ENCODE measurements at regions not wholly inside any gene's neighbourhood (a gene's known extent, or its start where the extent isn't known, plus 50 kb on each side); places are given as distances from the start of the nearest gene placed in this dataset.
"Not testable (repeated sequence)": the region's sequence is repeated elsewhere in the genome, so short reads cannot be mapped to it uniquely, and the experiment has no call there.

DNA sequence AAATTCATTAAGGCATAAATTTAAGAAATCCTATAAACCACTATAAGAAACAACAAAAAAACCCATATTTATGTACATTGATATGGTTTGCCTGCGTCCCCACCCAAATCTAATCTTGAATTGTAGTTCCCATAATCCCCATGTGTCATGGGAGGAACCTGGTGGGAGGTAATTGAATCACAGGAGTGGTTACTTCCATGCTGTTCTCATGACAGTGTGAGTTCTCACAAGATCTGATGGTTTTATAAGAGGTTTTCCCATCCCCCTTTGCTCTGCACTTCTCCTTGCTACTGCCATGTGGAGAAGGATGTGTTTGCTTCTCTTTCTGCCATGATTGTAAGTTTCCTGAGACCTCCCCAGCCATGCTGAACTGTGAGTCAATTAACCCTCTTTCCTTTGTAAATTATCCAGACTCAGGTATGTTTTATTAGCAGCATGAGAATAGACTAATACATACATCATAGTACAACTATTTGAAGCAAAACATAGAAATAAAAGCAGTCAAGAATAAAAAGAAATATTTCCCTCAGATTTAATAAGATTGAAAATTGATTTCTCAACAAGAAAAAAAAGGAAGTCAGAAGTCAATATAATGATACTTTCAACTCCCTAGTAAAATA, 209.0 kb upstream of the GPC6 start:
- no peak for DNase-seq

DNA sequence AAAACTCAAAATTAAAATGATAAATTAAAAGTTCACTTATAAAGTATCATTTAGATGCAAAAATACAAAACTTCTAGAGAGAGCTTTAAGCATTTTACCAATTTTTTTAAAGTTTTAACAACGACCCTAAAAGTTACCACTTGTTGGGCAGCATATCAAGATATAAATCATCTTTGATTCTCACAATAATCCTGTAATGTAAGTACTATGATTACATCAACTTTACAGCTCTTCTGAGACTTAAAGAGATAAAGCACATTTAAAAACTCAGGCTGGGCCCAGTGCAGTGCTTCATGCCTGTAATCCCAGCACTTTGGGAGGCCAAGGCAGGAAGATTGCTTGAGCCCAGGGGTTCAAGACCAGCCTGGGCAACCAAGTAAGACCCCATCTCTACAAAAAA, 202.7 kb upstream of the GPC6 start:
- DNase-seq: no peak

DNA sequence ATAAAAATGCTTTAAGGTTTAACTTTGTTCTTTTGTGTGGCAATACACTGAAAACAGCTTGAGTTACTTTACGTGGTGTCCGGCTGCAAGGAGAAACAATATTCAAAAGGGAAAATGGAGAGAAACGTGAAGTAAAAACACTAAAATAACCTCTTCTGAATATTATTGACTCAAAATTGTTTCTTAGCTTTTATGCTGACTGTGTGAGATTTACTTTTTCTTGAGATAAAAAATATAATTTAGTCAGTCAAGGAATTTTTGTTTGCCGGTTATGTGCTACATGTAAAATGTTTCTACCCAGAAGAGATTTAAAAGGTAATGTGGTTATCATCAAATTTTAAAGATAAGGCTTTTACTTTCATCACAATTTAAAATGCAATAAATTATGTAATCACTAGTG, 200.6 kb upstream of the GPC6 start:
- DNase-seq: no peak

DNA sequence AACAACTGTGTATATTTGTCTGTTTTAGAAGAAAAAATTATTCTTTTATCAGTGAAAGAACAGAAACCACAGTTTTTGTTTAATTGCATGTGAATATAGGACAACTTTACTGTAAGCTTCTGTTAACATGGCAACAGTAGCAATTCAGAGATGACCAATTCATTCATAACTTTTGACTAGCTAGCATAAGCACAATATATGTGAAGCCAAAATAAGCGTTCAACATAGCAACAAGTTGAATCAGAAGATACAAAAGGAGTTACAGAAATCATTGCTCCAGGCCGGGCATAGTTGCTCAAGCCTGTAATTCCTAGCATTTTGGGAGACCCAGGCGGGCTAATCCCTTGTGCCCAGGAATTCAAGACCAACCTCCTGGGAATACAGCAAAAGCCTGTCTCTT, 197.1 kb upstream of the GPC6 start:
- no peak for DNase-seq

DNA sequence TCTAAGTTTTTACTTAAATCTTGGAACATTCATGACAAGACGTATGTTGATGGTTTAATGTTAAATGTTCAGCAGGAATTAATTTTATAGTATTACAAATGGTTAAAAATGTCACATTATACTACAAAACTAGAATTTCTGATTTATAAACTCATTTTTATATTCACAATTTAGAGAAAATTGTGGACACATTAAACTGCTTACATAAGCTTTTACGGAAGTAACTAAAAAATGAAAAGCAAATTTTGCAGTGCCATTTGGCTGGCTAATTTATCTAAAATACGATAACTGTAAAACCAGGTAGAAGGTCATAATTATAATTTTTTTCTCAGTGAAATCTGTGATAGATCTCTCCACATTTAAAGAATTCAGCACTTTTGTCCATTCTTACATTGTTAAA, 190.2 kb upstream of the GPC6 start:
- no peak for DNase-seq

DNA sequence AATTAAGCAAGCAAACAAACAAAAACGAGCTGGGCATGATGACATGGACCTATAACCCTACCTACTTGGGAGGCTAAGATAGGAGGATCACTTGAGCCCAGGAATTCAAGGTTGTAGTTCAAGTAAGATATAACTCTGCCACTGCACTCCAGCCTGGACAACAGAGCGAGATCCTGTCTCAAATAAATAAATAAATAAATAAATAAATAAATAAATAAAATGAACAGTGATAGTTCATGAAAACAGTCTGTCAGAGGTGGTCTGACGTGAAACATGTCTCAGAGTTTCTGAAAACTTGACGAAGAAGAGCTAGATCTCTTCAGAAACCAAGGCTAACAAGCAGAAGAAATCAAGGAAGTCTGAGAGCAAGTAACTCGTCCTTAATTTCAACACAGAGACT, 188.8 kb upstream of the GPC6 start:
- DNase-seq: no peak

DNA sequence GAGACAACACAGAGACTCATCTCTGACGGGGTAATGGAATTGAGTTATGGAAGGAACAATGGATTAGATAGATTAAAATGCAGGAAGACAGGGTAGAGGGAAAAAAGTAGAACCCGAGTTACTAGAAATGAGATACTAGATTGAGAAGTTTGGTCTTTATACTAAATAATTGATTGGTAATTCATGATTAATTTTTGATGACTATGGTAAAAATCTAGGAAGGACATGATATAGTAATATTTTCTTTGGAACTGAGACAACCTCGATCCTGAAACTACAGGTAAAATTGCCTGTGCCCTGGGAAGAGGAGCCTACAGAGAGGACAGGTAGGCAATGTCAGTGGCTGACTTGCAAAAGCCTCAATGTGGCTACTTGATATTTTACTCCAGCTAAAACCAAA, 188.4 kb upstream of the GPC6 start:
- no peak for DNase-seq

DNA sequence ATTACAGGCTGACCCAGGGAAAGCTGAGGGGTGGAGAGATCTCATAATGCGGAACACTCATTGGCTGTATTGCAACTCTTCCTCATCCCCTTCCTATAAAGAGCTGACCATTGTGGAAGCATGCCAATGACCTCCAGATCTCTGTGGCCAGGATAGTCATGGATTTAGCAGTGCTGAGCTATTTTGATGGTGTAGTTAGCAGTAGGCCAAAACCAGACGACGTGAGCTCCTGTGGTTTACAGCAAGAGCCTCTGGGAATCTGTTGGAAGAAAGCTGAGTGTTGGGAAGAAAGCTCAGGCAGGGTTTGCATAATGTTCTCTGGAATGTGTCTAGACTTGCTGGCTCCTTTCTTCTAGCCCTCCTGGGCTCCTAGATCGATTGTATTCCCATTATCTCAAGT, 187.5 kb upstream of the GPC6 start:
- no peak for DNase-seq

DNA sequence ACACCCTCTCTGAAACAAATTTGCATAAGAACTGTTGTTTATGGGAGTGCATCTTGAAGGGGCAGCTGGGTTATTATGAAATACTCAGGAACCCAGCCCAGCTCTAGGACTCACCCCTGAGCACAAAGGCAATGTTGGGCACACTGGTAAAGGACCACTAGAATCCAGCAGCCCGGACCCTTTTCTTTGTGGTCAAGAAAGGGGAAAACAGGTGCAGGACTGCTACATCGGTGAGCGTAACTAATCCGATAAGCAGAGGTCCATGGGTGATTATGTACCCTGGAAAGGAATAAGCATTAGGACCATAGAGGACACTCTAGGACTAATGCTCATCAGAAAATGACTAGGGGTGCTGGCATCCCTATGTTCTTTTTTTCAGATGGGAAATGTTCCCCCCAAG, 185.0 kb upstream of the GPC6 start:
- not testable (repeated sequence) for DNase-seq

DNA sequence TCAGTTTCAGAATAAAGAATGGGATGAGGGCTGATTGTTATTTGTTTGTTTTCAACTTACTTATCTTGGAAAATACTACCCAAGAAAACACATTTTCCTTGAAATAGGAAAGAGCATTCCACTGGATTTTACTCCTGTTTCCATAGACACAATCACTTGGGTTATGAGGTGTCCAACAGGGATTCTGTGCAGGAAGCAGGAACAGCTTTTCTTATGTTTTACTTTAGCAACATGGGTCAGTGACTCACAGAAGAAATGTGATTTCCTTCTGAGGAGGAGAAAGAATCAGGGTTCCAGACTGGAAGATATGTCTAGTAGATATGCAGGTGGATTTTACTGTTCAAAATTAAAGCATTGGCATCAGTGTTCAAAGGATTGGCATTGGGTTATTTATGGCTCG, 180.8 kb upstream of the GPC6 start:
- no peak for DNase-seq

DNA sequence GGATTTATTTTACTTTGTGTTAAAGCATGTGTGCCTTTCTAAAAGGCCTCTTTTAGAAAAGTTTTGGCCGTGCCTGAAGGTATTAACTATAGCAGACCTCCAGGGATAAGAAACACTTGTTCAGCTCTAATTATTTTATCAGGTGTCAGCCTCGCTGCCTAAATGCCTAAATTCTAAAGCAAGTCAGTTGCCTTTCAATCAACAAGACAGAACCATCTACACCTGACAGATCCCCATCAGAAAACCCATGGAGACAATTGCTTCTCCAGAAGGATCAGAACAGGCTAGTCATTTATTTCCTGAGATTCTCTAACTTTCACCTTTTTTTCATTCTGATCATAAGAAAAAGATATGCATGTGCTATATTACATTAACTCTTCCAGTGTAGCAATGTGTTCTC, 171.4 kb upstream of the GPC6 start:
- no peak for DNase-seq

DNA sequence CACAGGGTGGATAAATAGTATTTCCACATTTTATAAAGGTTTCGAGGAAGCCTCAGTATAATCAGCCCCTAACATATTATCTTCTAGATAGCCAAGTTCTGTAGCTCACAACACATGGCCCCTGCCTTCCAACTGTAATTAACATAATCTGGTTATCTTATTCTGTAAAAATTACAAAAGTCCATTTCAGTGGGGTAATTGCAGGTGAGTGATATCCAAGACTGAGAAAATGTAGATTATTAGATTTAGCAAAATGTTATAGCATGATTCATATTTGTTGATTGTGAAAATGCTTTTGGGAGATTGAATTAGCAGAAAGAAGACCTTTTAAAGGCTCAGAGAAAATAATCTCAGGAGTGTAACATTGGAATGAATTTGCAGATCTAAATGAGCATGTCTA, 168.3 kb upstream of the GPC6 start:
- no peak for DNase-seq

DNA sequence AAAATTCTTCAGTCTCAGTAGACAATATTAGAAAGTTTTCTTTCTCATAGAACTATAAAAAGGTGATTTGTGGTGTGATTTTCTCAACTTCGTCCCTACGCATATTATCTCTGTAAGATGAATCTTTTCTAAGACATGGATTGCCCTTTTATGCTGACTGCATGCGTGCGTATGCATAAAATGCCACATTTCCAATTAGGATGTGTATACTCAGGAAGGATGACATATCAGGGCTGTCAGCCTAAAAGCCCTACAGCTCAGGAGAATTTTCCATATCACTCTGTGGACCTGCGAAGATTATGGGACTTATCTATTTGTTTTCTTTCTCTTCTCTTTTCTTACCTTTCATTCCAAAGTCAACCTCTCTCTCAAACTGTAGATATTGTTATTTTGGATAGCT, 166.5 kb upstream of the GPC6 start:
- no peak for DNase-seq

DNA sequence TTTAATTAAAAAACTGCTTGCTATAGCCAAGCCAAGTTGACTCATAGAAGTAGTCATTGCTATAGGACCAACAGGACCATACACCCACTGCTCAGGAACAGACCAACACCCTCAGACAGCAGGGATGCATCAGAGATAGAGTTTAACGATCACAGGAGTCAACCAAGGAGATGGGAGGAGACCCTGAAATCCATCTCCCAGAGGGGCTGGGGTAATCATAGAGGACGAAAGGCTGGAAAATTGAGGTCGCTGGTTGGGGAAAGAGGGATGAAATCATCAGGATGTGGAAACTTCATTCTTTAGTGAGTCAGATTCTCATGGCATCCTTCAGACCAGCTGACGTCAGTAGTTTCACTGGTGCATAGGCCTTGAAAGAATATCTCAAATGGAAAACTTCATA, 160.4 kb upstream of the GPC6 start:
- DNase-seq: no peak

DNA sequence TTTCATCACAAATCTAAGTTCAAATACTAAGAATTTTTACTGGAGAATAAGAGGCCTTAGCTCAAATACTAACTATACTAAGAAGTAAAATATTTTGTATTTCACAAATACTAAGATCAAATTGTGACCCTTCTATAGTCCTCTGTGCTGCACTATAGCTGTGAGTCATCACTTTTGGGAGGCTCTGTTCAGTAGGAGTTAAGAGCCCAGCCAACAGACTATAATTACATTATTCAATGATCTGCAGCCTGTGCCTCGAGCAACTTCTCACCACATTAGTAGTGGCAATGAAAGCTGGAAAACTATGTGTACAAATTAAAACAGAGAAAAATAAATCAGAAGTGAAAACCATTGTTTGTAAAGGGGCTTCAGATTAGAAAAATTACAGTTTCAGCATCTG, 147.3 kb upstream of the GPC6 start:
- DNase-seq: no peak

DNA sequence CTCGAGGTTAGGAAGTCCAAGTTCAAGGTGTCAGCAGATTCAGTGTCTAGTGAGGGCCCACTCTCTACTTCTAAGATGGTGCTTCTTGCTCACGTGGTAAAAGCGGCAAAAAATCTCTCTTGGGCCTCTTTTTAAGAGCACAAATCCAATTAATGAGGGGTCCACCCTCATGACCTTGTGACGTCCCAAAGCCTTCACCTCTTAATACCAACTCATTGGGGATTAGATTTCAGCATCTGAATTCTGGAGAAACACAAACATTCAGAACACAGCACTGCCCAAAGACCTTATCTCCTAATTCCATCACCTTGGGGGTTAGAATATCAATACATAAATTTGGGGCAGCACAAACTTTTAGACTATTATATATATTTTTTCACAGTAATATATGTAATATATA, 146.4 kb upstream of the GPC6 start:
- no peak for DNase-seq

DNA sequence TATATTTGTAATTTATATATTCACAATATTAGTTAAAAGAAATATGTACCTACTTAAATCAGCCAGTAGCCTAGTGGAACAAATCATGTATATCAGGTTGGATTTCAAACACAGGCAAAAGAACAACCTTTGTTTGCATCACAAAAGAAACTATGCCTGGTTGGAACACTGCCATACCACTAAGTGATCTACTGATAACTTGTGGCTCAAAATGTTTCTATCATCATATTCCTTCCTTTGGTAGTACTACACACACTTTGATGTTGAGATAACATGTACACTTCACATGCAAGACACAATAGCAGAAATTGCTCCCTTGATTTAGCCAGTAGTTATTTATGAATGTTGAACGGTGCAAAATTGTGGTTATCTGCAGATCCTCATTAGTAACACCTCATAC, 146.0 kb upstream of the GPC6 start:
- no peak for DNase-seq

DNA sequence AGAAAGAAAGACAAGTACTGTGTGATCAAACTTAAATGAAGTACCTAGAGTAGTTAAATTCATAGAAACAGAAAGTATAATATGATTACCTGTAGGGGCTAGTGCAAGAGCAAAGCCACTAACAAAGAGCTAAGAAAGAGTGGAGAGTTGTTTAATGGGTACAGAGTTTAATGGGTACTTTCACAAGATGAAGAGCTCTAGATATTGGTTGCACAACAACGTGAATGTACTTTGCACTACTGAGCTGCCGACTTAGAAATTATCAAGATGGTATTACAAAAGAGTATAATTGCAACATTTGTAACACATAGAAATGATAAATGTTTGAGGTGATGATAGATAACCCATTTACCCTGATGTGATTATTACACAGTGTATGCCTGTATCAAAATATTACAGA, 140.3 kb upstream of the GPC6 start:
- no peak for DNase-seq

DNA sequence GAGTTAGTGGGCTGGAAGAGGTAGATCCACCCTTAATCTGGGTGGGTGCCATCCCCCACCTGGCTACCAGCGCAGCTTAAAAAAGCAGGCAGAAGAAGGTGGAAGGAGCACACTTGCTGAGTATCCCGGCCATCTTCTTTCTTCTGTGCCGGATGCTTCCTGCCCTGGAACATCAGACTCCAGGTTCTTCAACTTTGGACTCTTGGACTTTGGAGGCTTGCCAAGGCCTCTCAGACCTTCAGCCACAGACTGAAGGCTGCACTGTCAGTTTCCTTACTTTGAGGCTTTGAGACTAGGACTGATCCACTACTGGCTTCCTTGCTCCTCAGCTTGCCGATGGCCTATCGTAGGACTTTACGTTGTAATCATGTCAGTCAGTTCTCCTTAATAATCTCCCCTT, 127.6 kb upstream of the GPC6 start:
- DNase-seq: no peak

DNA sequence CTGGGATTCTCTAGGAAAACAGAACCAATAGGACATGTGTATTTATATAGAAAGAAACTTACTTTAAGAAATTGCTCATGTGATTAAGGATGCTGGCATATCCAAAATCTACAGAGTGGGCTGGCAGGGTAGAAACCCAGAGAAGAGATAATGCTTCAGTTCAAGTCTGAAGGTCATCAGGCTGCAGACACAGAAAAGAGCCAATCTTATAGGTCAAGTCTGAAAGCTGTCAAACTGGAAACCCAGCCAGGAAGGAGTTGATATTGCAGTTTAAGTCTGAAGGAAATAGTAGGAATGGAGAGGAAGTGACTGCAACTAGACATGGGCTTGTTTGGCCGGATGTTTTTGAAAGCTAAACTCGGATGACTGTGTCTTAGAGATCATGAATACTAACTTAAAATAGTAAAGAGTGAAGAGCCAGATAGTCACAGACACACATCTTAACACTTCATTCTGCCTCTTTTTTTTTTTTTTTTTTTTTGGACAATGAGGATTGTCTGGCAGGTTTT, 125.3 kb upstream of the GPC6 start:
- no peak for DNase-seq

DNA sequence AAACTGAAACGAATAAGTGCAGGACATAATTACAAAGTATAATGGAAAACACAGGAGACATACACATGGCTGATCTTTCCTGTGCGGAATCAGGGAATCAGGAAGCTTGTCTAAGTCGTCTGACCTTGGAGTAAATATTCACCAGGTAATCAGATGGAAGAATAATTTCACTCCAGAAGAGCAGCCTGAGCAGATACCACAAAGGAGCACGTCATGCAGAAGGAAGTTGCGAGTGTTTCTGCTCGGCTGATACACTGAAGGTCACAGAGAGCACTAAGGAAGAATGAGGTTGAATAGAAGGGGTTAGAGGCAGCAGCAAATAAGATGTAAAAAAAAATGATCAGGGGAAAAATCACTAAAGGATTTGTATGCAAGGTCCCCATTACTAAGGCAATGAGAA, 122.3 kb upstream of the GPC6 start:
- DNase-seq: no peak

DNA sequence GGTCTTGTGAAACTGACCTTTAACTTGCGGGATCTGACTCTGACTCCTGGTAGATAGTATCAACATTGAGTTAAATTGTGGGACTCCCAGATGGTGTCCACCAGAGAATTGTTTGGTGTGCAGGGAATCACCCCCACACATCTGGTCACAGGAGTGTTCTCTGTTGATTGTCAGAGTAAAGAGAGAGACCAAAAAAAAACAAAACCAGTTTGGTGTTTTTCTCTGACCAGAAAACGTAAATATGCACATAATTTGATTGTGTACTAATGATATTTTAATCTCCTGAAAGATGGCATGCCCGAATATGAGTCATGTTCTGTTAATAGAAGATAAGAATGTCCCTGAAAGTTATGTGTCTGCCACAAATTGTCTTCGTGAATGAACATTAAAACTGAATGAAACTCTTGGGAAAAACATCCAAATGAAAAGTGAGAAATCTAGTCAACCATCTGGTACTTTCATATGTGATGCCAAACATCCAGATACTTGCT, 118.5 kb upstream of the GPC6 start:
- DNase-seq: no peak

DNA sequence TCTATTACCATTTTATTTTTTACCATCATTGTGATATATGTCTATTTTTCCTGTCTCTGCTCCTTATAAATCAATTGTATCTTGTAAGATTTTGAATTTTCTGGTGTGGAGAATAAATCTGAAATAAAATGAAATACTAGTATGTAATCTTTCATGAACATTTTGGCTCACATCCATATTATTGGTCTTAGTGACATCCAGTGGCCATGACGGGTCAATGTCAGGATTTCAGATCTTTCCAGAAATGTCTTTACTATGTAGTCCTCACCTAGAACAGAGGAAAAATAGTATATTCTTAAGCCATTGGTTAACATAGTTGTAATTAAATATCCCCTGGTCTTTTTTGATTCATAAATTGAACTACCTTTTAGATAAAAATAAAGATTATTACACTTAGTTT, 109.8 kb upstream of the GPC6 start:
- no peak for DNase-seq

DNA sequence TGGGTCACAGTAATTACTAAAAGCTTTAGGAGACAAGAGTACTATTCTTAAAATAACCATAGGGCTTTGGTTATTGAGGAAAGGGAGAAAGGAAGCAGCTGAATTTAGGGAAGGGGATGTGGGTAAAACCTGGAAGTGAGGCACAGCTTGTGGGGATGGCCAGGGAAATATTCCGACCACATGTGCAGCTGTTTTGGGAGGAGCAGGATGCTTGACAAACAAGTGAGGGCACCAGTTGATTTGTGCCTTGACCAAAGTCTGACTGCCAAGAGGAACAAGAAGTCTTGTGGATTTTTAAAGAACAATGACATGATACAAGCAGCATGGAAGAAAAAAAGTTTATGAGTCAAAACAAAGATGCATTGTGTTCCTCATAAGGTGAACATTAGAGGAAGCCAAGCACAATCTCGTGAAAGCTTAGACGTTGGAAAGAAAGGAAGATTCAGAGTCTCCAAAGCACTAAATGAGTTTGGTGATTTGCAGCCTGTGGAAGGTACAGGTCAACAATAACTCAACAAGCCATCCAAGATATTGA, 108.5 kb upstream of the GPC6 start:
- DNase-seq: no peak
